ENCODE measurements at regions not wholly inside any gene's neighbourhood (a gene's known extent, or its start where the extent isn't known, plus 50 kb on each side); places are given as distances from the start of the nearest gene placed in this dataset.

DNA sequence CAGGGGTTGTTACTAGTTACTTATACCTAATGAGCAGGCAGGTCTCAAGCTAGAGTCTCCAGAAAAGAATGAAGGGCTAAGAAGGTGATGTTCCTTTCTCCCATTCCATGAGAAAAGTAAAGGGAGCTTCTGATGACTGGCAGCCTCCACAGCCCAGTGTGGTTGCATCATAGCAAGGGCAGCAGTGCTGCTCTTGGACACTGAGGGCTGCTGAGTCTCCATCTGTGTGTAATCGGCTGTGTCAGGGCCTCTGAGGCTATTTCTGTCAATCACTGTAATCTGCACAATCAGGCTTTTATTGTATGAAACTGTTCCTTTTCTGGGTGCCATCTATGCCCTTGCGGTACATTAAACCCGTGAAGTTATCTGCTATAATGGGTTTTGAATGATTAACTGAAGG, 164.1 kb upstream of the FBXO11 start:
- ChIA-PET CTCF (no interaction called here), POLR2A (no interaction called here)
- Mint-ChIP-seq H3K27me3 (peaks cover 2 to 25% of the 10 kb centered on the region in 2 donors), H3K27ac (no peak overlapping the region), H3K9me3 (peaks cover 0 to 5% (median 0%) of the 10 kb centered on the region in 3 donors), H3K36me3 (no peaks in the 10 kb centered on the region), H3K4me3 (no peak overlapping the region), H3K4me1 (no peaks in the 10 kb centered on the region)
- Histone ChIP-seq H3K4me3 (ENCODE audit: control insufficient read depth in 1 of 2, extremely low read depth in 1 of 2, low read length in 1 of 2) (no peak overlapping the region), H3K27me3 (replicated peaks in 1 of 2; ENCODE audit: control insufficient read depth in 2 of 2, extremely low read depth in 1 of 2, insufficient read depth in 2 of 2, low read length in 1 of 2) (peaks cover 0 to 7% of the 10 kb centered on the region in 2 experiments), H3K9me3 (no peaks in the 10 kb centered on the region), H3K4me1 (ENCODE audit: control insufficient read depth in 1 of 2, extremely low read depth in 1 of 2, insufficient read depth in 2 of 2, low read length in 2 of 2) (no peaks in the 10 kb centered on the region), H3K36me3 (ENCODE audit: control insufficient read depth in 2 of 2, extremely low read depth in 1 of 2, insufficient read depth in 1 of 2, low read length in 1 of 2) (no peaks in the 10 kb centered on the region), H3K27ac (ENCODE audit: low read length) (no peak overlapping the region)
- WGBS (ENCODE audit: insufficient coverage): 63% methylated on average over 1 of the region's 3 CpGs
- DNase-seq: no peak
- no peak for ATAC-seq (replicated peaks in 1 of 4)

DNA sequence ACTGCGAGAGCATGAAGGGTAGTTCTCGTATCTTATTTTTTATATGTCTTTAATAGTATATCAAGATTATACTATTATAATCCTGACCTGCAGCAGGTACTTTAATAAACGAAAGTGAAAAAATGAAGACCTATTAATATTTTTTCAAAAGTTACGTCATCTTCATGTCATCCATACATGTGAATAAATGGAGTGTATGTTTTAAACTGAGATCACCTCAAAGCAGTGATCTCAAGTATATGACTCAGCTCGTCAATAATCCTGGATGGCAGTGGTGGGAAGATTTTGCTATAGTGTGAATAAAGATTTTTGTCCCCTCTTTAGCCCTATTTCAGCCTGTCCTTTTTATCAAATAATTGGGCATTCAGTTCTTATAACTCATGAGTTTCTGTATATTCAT, 166.3 kb upstream of the FBXO11 start:
- no peaks in the 10 kb centered on the region for H3K9me3 ChIP-seq
- ATAC-seq (replicated peaks in 1 of 4): no peak
- peaks cover 2 to 31% of the 10 kb centered on the region in 2 donors for H3K27me3 Mint-ChIP-seq

DNA sequence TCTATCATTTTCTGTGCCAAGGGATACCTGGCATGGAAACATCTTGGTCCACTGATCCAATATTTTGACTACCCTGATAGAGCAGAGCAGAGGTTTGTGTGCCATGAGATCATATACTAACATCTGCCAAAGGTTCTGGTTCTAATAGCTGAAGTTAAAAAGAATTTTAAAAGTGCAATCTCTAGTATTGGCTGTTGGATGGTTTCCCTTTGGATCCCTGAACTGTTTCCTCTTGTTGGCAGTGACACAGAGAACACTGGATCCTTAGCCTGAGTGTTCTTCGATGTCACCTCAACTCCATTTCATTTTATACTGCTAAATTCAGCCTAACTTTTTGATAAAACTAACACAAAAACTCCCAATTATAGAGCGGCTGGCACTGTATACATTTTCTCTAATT, 169.3 kb upstream of the FBXO11 start:
- H3K27me3 ChIP-seq (replicated peaks in 1 of 2; ENCODE audit: control insufficient read depth in 2 of 2, extremely low read depth in 1 of 2, insufficient read depth in 2 of 2, low read length in 1 of 2): peaks cover 0 to 2% of the 10 kb centered on the region in 2 experiments
- Mint-ChIP-seq H3K36me3 (no peaks in the 10 kb centered on the region), H3K9me3 (no peaks in the 10 kb centered on the region), H3K27ac (no peak overlapping the region), H3K4me1 (no peaks in the 10 kb centered on the region), H3K4me3 (no peak overlapping the region), H3K27me3 (peaks cover 2 to 32% of the 10 kb centered on the region in 2 donors)
- POLR2A ChIA-PET: no interaction called here
- WGBS (ENCODE audit: insufficient coverage): 80% methylated on average over 1 of the region's 2 CpGs
- H3K36me3 ChIP-seq (ENCODE audit: control insufficient read depth in 2 of 2, extremely low read depth in 1 of 2, insufficient read depth in 1 of 2, low read length in 1 of 2): no peaks in the 10 kb centered on the region
- CTCF ChIA-PET: no interaction called here
- no peak overlapping the region for H3K27ac ChIP-seq (ENCODE audit: low read length)
- no peak for ATAC-seq (replicated peaks in 1 of 4)
- no peak for DNase-seq
- H3K9me3 ChIP-seq: no peaks in the 10 kb centered on the region
- no peaks in the 10 kb centered on the region for H3K4me1 ChIP-seq (ENCODE audit: control insufficient read depth in 1 of 2, extremely low read depth in 1 of 2, insufficient read depth in 2 of 2, low read length in 2 of 2)
- H3K4me3 ChIP-seq (ENCODE audit: control insufficient read depth in 1 of 2, extremely low read depth in 1 of 2, low read length in 1 of 2): no peak overlapping the region

More for the DNA sequence above, 166.3 kb upstream of the FBXO11 start:
- Histone ChIP-seq H3K4me3 (ENCODE audit: control insufficient read depth in 1 of 2, extremely low read depth in 1 of 2, low read length in 1 of 2) (no peak overlapping the region), H3K4me1 (ENCODE audit: control insufficient read depth in 1 of 2, extremely low read depth in 1 of 2, insufficient read depth in 2 of 2, low read length in 2 of 2) (no peaks in the 10 kb centered on the region), H3K36me3 (ENCODE audit: control insufficient read depth in 2 of 2, extremely low read depth in 1 of 2, insufficient read depth in 1 of 2, low read length in 1 of 2) (no peaks in the 10 kb centered on the region), H3K27me3 (replicated peaks in 1 of 2; ENCODE audit: control insufficient read depth in 2 of 2, extremely low read depth in 1 of 2, insufficient read depth in 2 of 2, low read length in 1 of 2) (peaks cover 0 to 2% of the 10 kb centered on the region in 2 experiments), H3K27ac (ENCODE audit: low read length) (no peak overlapping the region)
- POLR2A ChIA-PET: no interaction called here
- no peak for DNase-seq
- H3K4me1 Mint-ChIP-seq: no peaks in the 10 kb centered on the region
- no CpG with 5 or more reads among the region's 5 CpGs for WGBS (ENCODE audit: insufficient coverage)
- H3K27ac Mint-ChIP-seq: no peak overlapping the region
- H3K36me3 Mint-ChIP-seq: no peaks in the 10 kb centered on the region
- CTCF ChIA-PET: no interaction called here
- H3K4me3 Mint-ChIP-seq: no peak overlapping the region
- H3K9me3 Mint-ChIP-seq: peaks cover 0 to 5% (median 0%) of the 10 kb centered on the region in 3 donors

DNA sequence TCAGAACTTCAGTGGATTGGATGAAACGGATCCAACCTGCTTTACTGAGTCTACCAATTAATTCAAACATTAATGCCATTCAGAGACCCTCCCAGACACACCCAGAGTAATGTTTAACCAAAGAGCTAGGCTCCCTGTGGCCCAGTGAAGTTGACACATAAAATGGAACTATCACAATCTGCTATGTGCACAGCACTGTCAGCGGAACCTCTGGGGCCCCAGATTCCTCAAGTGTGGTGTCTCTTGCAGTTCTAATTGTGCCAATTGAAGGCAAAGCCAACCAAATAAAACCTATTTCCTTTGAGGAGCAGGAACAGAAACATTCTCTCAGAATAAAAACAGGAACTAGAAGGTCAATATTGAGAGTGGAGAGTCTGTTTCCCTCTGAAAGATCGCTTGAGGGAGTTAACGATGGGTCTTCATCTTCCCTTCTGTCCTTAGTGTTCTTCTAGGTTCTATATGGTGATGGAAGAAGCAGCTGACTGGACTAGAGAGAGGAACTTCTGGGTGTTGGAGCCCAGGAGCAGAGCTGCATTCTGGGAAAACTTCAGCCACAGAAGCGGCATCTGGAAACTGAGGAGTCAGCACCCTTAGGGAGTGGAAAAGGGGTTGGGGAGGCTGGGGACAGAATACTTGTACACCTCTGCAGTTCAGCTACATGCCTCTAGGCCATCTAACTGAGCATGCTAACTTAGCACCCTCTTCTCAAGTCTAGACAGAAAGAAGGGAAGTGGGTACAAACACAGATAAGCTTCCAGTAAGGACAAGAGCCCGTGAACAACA, 174.4 kb upstream of the FBXO11 start:
- Mint-ChIP-seq H3K9me3 (peaks cover 0 to 4% (median 1%) of the 10 kb centered on the region in 3 donors), H3K27me3 (peaks cover 0 to 12% of the 10 kb centered on the region in 2 donors), H3K27ac (no peak overlapping the region), H3K36me3 (no peaks in the 10 kb centered on the region), H3K4me1 (no peaks in the 10 kb centered on the region), H3K4me3 (no peak overlapping the region)
- ATAC-seq (replicated peaks in 1 of 4) (no peak), DNase-seq (no peak)
- Histone ChIP-seq H3K9me3 (no peaks in the 10 kb centered on the region), H3K36me3 (ENCODE audit: control insufficient read depth in 2 of 2, extremely low read depth in 1 of 2, insufficient read depth in 1 of 2, low read length in 1 of 2) (no peaks in the 10 kb centered on the region), H3K27me3 (replicated peaks in 1 of 2; ENCODE audit: control insufficient read depth in 2 of 2, extremely low read depth in 1 of 2, insufficient read depth in 2 of 2, low read length in 1 of 2) (peaks cover 0 to 2% of the 10 kb centered on the region in 2 experiments), H3K4me1 (ENCODE audit: control insufficient read depth in 1 of 2, extremely low read depth in 1 of 2, insufficient read depth in 2 of 2, low read length in 2 of 2) (no peaks in the 10 kb centered on the region), H3K27ac (ENCODE audit: low read length) (no peak overlapping the region), H3K4me3 (ENCODE audit: control insufficient read depth in 1 of 2, extremely low read depth in 1 of 2, low read length in 1 of 2) (no peak overlapping the region)
- WGBS (ENCODE audit: insufficient coverage): 84% methylated on average over 3 of the region's 6 CpGs
- ChIA-PET CTCF (interaction anchor here (1.0 to 1.2 kb wide), 3 partner anchors 149 to 223 kb away, joined by 3 to 4 read pairs (median 3); no protein-coding TSS in a partner anchor), POLR2A (no interaction called here)

DNA sequence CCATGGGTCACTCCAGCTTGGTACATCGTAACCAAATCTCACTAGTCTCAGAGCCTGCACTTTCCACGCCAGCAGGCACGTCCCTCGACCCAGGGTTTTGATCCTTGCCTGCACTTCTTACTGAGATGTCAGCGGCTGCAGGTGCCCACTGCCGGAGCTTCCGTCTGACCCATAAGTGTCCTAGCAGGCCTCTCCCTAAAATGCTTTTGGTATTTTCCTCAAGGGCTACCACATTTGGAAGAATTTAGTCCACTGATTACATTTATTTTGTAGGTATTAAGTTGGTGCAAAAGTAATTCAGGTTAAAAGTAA, 175.0 kb upstream of the FBXO11 start:
- H3K27ac Mint-ChIP-seq: no peak overlapping the region
- peaks cover 0 to 12% of the 10 kb centered on the region in 2 donors for H3K27me3 Mint-ChIP-seq
- peaks cover 0 to 8% (median 4%) of the 10 kb centered on the region in 3 donors for H3K9me3 Mint-ChIP-seq
- no peaks in the 10 kb centered on the region for H3K4me1 Mint-ChIP-seq
- Histone ChIP-seq H3K27ac (ENCODE audit: low read length) (no peak overlapping the region), H3K9me3 (no peaks in the 10 kb centered on the region), H3K36me3 (ENCODE audit: control insufficient read depth in 2 of 2, extremely low read depth in 1 of 2, insufficient read depth in 1 of 2, low read length in 1 of 2) (no peaks in the 10 kb centered on the region), H3K27me3 (replicated peaks in 1 of 2; ENCODE audit: control insufficient read depth in 2 of 2, extremely low read depth in 1 of 2, insufficient read depth in 2 of 2, low read length in 1 of 2) (peaks cover 0 to 2% of the 10 kb centered on the region in 2 experiments), H3K4me1 (ENCODE audit: control insufficient read depth in 1 of 2, extremely low read depth in 1 of 2, insufficient read depth in 2 of 2, low read length in 2 of 2) (no peaks in the 10 kb centered on the region), H3K4me3 (ENCODE audit: control insufficient read depth in 1 of 2, extremely low read depth in 1 of 2, low read length in 1 of 2) (no peak overlapping the region)
- no peak overlapping the region for H3K4me3 Mint-ChIP-seq
- ChIA-PET CTCF (interaction anchor here (0.9 to 1.2 kb wide), 3 partner anchors 10 to 224 kb away, joined by 3 read pairs; no protein-coding TSS in a partner anchor), POLR2A (interaction anchor here in 1 of 2 donors (0.9 kb wide), 1 partner anchor 10 kb away, joined by 3 read pairs; no protein-coding TSS in a partner anchor)
- WGBS (ENCODE audit: insufficient coverage): 73% methylated on average over 6 of the region's 7 CpGs
- no peaks in the 10 kb centered on the region for H3K36me3 Mint-ChIP-seq
- ATAC-seq (replicated peaks in 1 of 4) (no peak), DNase-seq (no peak)

DNA sequence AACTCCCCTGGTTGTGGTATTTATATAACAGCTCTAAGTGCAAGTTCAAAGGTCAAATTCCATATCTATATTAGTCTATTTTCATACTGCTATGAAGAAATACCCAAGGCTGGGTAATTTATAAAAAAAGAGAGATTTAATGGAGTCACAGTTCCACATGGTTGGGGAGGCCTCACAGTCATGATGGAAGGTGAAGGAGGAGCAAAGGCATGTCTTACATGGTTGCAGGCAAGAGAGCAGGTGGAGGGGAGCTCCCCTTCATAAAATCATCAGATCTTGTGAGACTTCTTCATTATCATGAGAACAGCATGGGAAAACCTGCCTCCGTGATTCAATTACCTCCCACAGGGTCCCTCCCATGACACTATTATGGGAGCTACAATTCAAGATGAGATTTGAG, 179.6 kb upstream of the FBXO11 start:
- ChIA-PET CTCF (no interaction called here), POLR2A (no interaction called here)
- Mint-ChIP-seq H3K27ac (no peak overlapping the region), H3K27me3 (peaks cover 0 to 2% of the 10 kb centered on the region in 2 donors), H3K4me1 (no peaks in the 10 kb centered on the region), H3K36me3 (no peaks in the 10 kb centered on the region), H3K4me3 (no peak overlapping the region), H3K9me3 (peaks cover 0 to 8% (median 4%) of the 10 kb centered on the region in 3 donors)
- ATAC-seq (replicated peaks in 1 of 4): no peak
- Histone ChIP-seq H3K36me3 (ENCODE audit: control insufficient read depth in 2 of 2, extremely low read depth in 1 of 2, insufficient read depth in 1 of 2, low read length in 1 of 2) (no peaks in the 10 kb centered on the region), H3K4me3 (ENCODE audit: control insufficient read depth in 1 of 2, extremely low read depth in 1 of 2, low read length in 1 of 2) (no peak overlapping the region), H3K9me3 (no peaks in the 10 kb centered on the region), H3K27ac (ENCODE audit: low read length) (no peak overlapping the region), H3K4me1 (ENCODE audit: control insufficient read depth in 1 of 2, extremely low read depth in 1 of 2, insufficient read depth in 2 of 2, low read length in 2 of 2) (no peaks in the 10 kb centered on the region), H3K27me3 (replicated peaks in 1 of 2; ENCODE audit: control insufficient read depth in 2 of 2, extremely low read depth in 1 of 2, insufficient read depth in 2 of 2, low read length in 1 of 2) (no peaks in the 10 kb centered on the region)
- no CpG with 5 or more reads among the region's 1 CpG for WGBS (ENCODE audit: insufficient coverage)
- no peak for DNase-seq

Data from T-cell (primary cell).